ENCODE measurements at regions not wholly inside any gene's neighbourhood (a gene's known extent, or its start where the extent isn't known, plus 50 kb on each side); places are given as distances from the start of the nearest gene placed in this dataset.

- DNase-seq: no peak
These were observed 101.4 kb downstream of the RMI2 start for GRCh38 chr16:11446566-11447119.

GRCh38 chr16:11447272-11447671, 102.0 kb downstream of the RMI2 start:
- DNase-seq: no peak

GRCh38 chr16:11447836-11448235, 102.6 kb downstream of the RMI2 start:
- DNase-seq: no peak

- no peak for DNase-seq
These were observed 103.6 kb downstream of the RMI2 start for GRCh38 chr16:11448796-11449416.

- DNase-seq: peak in 1 of 2 donors; percentile 22
These were observed 104.5 kb downstream of the RMI2 start for GRCh38 chr16:11449716-11450115.

- DNase-seq: no peak
These were observed 104.9 kb downstream of the RMI2 start for GRCh38 chr16:11450136-11450535.

- no peak for DNase-seq
These were observed 107.0 kb downstream of the RMI2 start for GRCh38 chr16:11452298-11452697.

- DNase-seq: no peak
These were observed 107.6 kb downstream of the RMI2 start for GRCh38 chr16:11452746-11453389.

- DNase-seq: no peak
These were observed 111.5 kb downstream of the RMI2 start for GRCh38 chr16:11456741-11457140.

GRCh38 chr16:11459722-11460121, 114.5 kb downstream of the RMI2 start:
- DNase-seq: no peak

- no peak for DNase-seq
These were observed 115.7 kb downstream of the RMI2 start for GRCh38 chr16:11460820-11461594.

- DNase-seq: no peak
These were observed 116.3 kb downstream of the RMI2 start for GRCh38 chr16:11461595-11461990.

- DNase-seq: no peak
These were observed 116.8 kb downstream of the RMI2 start for GRCh38 chr16:11462036-11462435.

GRCh38 chr16:11462861-11463260, 117.6 kb downstream of the RMI2 start:
- no peak for DNase-seq

GRCh38 chr16:11464241-11464640, 119.0 kb downstream of the RMI2 start:
- no peak for DNase-seq

GRCh38 chr16:11465675-11466074, 120.4 kb downstream of the RMI2 start:
- DNase-seq: no peak

- DNase-seq: no peak
These were observed 115.9 kb downstream of the LITAF start for GRCh38 chr16:11470676-11471415.

- no peak for DNase-seq
These were observed 115.2 kb downstream of the LITAF start for GRCh38 chr16:11471548-11471947.

- DNase-seq: no peak
These were observed 114.3 kb downstream of the LITAF start for GRCh38 chr16:11472410-11472809.

GRCh38 chr16:11472851-11473250, 113.9 kb downstream of the LITAF start:
- no peak for DNase-seq

GRCh38 chr16:11473728-11474127, 113.0 kb downstream of the LITAF start:
- DNase-seq: no peak

- no peak for DNase-seq
These were observed 112.0 kb downstream of the LITAF start for GRCh38 chr16:11474617-11475291.

Measured in inflammatory macrophage (primary cell).